ENCODE measurements at regions not wholly inside any gene's neighbourhood (a gene's known extent, or its start where the extent isn't known, plus 50 kb on each side); places are given as distances from the start of the nearest gene placed in this dataset.

- Histone ChIP-seq H3K36me3 (no peaks in the 10 kb centered on the region), H3K9me3 (no peaks in the 10 kb centered on the region), H3K4me1 (no peaks in the 10 kb centered on the region), H3K4me3 (ENCODE audit: low read depth, low read length) (no peak overlapping the region), H3K27me3 (no peaks in the 10 kb centered on the region)
- TF ChIP-seq, protein P1, sequence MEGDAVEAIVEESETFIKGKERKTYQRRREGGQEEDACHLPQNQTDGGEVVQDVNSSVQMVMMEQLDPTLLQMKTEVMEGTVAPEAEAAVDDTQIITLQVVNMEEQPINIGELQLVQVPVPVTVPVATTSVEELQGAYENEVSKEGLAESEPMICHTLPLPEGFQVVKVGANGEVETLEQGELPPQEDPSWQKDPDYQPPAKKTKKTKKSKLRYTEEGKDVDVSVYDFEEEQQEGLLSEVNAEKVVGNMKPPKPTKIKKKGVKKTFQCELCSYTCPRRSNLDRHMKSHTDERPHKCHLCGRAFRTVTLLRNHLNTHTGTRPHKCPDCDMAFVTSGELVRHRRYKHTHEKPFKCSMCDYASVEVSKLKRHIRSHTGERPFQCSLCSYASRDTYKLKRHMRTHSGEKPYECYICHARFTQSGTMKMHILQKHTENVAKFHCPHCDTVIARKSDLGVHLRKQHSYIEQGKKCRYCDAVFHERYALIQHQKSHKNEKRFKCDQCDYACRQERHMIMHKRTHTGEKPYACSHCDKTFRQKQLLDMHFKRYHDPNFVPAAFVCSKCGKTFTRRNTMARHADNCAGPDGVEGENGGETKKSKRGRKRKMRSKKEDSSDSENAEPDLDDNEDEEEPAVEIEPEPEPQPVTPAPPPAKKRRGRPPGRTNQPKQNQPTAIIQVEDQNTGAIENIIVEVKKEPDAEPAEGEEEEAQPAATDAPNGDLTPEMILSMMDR (IDR thresholded peaks at IDR 0.05; ENCODE audit: low read depth, low read length): no peak
- DNase-seq: no peak
Measured at GRCh38 chr5:130251931-130252330, 347.7 kb downstream of the CHSY3 start.

- TF ChIP-seq, protein P1 (IDR thresholded peaks at IDR 0.05; ENCODE audit: low read depth, low read length): no peak
- no peaks in the 10 kb centered on the region for H3K27me3 ChIP-seq
- H3K9me3 ChIP-seq: no peaks in the 10 kb centered on the region
- H3K4me3 ChIP-seq (ENCODE audit: low read depth, low read length): no peak overlapping the region
- H3K4me1 ChIP-seq: no peaks in the 10 kb centered on the region
- DNase-seq: no peak
- H3K36me3 ChIP-seq: no peaks in the 10 kb centered on the region
Measured at GRCh38 chr5:130243641-130244040, 339.4 kb downstream of the CHSY3 start.

- Histone ChIP-seq H3K4me3 (ENCODE audit: low read depth, low read length) (no peak overlapping the region), H3K9me3 (no peaks in the 10 kb centered on the region), H3K4me1 (no peaks in the 10 kb centered on the region), H3K27me3 (no peaks in the 10 kb centered on the region), H3K36me3 (no peaks in the 10 kb centered on the region)
- TF ChIP-seq, protein P1 (IDR thresholded peaks at IDR 0.05; ENCODE audit: low read depth, low read length): no peak
- DNase-seq: no peak
Measured at GRCh38 chr5:130237721-130238120, 333.5 kb downstream of the CHSY3 start.

All from BE2C (cell line).